ENCODE measurements at regions not wholly inside any gene's neighbourhood (a gene's known extent, or its start where the extent isn't known, plus 50 kb on each side); places are given as distances from the start of the nearest gene placed in this dataset.
A peak's percentile ranks its signal among the peaks of the same experiment; 100 is the strongest.

DNA sequence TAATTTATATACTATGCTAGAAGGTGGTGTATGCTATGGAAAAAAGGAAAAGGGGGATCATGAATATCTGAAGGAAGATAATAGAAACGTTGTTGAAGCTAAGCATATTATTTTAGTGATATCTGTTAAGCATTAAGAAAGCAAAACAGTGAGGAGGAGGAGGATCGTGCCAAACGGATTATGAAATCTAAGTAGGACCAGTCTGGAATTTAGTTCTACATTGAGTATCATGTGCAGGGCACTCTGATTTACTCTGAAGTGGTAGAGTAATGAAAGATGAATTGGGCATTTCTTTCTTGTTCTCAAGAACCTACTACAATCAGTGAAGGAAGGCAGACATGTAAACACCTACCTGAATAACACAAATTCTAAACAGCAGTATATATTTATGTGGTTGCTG lies 195.3 kb downstream of the CYB561 start:
- POLR2A ChIA-PET: no interaction called here
- FAIRE-seq: no peak
- H3K27ac ChIP-seq: no peak overlapping the region

GRCh38 chr17:63258785-63259184 lies 187.3 kb downstream of the CYB561 start:
- Histone ChIP-seq H3K9me3 (no peaks in the 10 kb centered on the region), H3K4me2 (no peak overlapping the region), H3K4me1 (no peaks in the 10 kb centered on the region), H3K27ac (no peak overlapping the region), H3K4me3 (no peak overlapping the region)
- ChIA-PET POLR2A (no interaction called here), CTCF (interaction anchor here (1.0 to 1.2 kb wide), 3 partner anchors 9 to 167 kb away, joined by 3 read pairs; no protein-coding TSS in a partner anchor)
- WGBS (ENCODE audit: missing lambda C conversion rate): 94% methylated on average over 3 of the region's 3 CpGs
- ATAC-seq (no peak), FAIRE-seq (peak; percentile 23), DNase-seq (ENCODE audit: low read depth in 1 of 2, low spot score in 1 of 2) (no peak)
- TF ChIP-seq CHD4 (IDR thresholded peaks at IDR 0.05; ENCODE audit: borderline replicate concordance): no peak
- TF ChIP-seq CEBPB (IDR thresholded peaks at IDR 0.05): no peak
- no peak for TF ChIP-seq EHF (CRISPR knock-in tag; IDR thresholded peaks at IDR 0.05)
- no peak for TF ChIP-seq CBX8 (IDR thresholded peaks at IDR 0.05)
- TF ChIP-seq NFE2L2 (conservative IDR thresholded peaks at IDR 0.05; ENCODE audit: low read length): no peak
- no peak for TF ChIP-seq HOXA7 (CRISPR knock-in tag; IDR thresholded peaks at IDR 0.05)
- no peak for TF ChIP-seq ESRRA (IDR thresholded peaks at IDR 0.05; ENCODE audit: borderline replicate concordance, low read length)
- TF ChIP-seq ATOH8 (CRISPR knock-in tag; IDR thresholded peaks at IDR 0.05; ENCODE audit: low read depth): no peak
- TF ChIP-seq PBX3 (IDR thresholded peaks at IDR 0.05): no peak
- TF ChIP-seq ZFP36 (IDR thresholded peaks at IDR 0.05; ENCODE audit: borderline replicate concordance, partially characterized antibody): no peak
- no peak for TF ChIP-seq ZNF302 (CRISPR knock-in tag; IDR thresholded peaks at IDR 0.05)
- no peak for TF ChIP-seq MYC (IDR thresholded peaks at IDR 0.05; ENCODE audit: borderline replicate concordance, low read length)

More for the DNA sequence above, 195.3 kb downstream of the CYB561 start:
- DNase-seq (ENCODE audit: low read depth in 1 of 2, low spot score in 1 of 2): no peak
- Histone ChIP-seq H3K4me2 (no peak overlapping the region), H3K9me3 (no peaks in the 10 kb centered on the region), H3K4me1 (peaks cover 7% of the 10 kb centered on the region; the same call in 1 of the 3 replicates), H3K4me3 (no peak overlapping the region)
- 67% methylated on average over 3 of the region's 3 CpGs for WGBS (ENCODE audit: missing lambda C conversion rate)
- no peak for ATAC-seq
- TF ChIP-seq GATA3 (IDR thresholded peaks at IDR 0.05; ENCODE audit: borderline replicate concordance) (no peak), HEYL (CRISPR knock-in tag; IDR thresholded peaks at IDR 0.05) (no peak), MAZ (IDR thresholded peaks at IDR 0.05; ENCODE audit: borderline replicate concordance, low read depth, low read length) (no peak), RFX5 (IDR thresholded peaks at IDR 0.05) (no peak), BCL3 (IDR thresholded peaks at IDR 0.05) (no peak), BHLHE40 (IDR thresholded peaks at IDR 0.05; ENCODE audit: low read depth, low read length) (no peak), RCOR1 (IDR thresholded peaks at IDR 0.05; ENCODE audit: low read depth, low read length) (no peak), NPAS2 (CRISPR knock-in tag; IDR thresholded peaks at IDR 0.05; ENCODE audit: borderline replicate concordance) (no peak), CBX8 (IDR thresholded peaks at IDR 0.05) (no peak), KDM5A (IDR thresholded peaks at IDR 0.05) (no peak), ZNF302 (CRISPR knock-in tag; IDR thresholded peaks at IDR 0.05) (no peak), JUN (IDR thresholded peaks at IDR 0.05) (no peak)
- CTCF ChIA-PET: no interaction called here

Data from A549 (cell line).